ENCODE measurements at regions not wholly inside any gene's neighbourhood (a gene's known extent, or its start where the extent isn't known, plus 50 kb on each side); places are given as distances from the start of the nearest gene placed in this dataset.

DNA sequence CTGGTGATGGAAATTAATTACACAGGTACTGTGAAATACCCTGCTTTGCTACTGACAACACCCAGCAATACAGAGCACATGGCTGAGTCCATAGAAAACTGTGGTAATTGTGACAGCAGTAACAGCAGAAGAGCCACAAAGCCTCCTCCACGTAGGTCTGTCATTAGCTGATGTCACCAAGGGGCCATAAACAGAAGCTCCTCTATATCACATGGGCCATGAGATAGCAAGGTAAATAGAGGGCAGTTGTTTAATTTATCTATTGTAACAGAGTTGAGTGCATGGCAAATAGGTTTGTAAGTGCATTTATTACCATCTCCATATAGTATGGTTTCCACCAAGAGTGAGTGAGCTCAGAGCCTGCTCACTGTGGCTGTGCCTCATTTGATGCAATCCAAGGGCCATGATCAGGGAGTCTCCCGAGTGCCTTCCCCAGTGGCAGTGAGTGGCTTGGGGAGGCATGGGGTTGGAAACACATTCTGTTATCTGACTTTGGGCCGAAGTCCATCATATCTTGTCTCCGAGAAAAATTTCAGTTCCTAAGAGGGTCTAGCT, 281.2 kb downstream of the SKAP2 start:
- TF ChIP-seq POLR2AphosphoS5 (IDR thresholded peaks at IDR 0.05; ENCODE audit: low read depth) = no peak
- no peak for TF ChIP-seq CTCF (IDR thresholded peaks at IDR 0.05; ENCODE audit: insufficient read depth, low read length)
- no peak for TF ChIP-seq SPI1 (IDR thresholded peaks at IDR 0.05; ENCODE audit: borderline replicate concordance, low read depth)
- TF ChIP-seq, protein P1, sequence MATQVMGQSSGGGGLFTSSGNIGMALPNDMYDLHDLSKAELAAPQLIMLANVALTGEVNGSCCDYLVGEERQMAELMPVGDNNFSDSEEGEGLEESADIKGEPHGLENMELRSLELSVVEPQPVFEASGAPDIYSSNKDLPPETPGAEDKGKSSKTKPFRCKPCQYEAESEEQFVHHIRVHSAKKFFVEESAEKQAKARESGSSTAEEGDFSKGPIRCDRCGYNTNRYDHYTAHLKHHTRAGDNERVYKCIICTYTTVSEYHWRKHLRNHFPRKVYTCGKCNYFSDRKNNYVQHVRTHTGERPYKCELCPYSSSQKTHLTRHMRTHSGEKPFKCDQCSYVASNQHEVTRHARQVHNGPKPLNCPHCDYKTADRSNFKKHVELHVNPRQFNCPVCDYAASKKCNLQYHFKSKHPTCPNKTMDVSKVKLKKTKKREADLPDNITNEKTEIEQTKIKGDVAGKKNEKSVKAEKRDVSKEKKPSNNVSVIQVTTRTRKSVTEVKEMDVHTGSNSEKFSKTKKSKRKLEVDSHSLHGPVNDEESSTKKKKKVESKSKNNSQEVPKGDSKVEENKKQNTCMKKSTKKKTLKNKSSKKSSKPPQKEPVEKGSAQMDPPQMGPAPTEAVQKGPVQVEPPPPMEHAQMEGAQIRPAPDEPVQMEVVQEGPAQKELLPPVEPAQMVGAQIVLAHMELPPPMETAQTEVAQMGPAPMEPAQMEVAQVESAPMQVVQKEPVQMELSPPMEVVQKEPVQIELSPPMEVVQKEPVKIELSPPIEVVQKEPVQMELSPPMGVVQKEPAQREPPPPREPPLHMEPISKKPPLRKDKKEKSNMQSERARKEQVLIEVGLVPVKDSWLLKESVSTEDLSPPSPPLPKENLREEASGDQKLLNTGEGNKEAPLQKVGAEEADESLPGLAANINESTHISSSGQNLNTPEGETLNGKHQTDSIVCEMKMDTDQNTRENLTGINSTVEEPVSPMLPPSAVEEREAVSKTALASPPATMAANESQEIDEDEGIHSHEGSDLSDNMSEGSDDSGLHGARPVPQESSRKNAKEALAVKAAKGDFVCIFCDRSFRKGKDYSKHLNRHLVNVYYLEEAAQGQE (IDR thresholded peaks at IDR 0.05; ENCODE audit: insufficient replicate concordance, low read depth) = no peak

Measured in HL-60 (cell line).